Left kidney (tissue), 1 donor: ENCODE measurements at regions not wholly inside any gene's neighbourhood (a gene's known extent, or its start where the extent isn't known, plus 50 kb on each side); places are given as distances from the start of the nearest gene placed in this dataset.
"Not testable (repeated sequence)": the region's sequence is repeated elsewhere in the genome, so short reads cannot be mapped to it uniquely, and the experiment has no call there.

Experiments
- DNase-seq: peaks from one replicate; pipeline ENCODE4 v3.0.0-alpha.2; 2013

- no peak for DNase-seq
Observed at GRCh38 chr1:99062192-99062591, 57.5 kb upstream of the PLPPR5 start.

GRCh38 chr1:99069146-99069545 is 64.5 kb upstream of the PLPPR5 start:
- DNase-seq, result no peak

GRCh38 chr1:99078529-99078928 is 73.9 kb upstream of the PLPPR5 start:
- DNase-seq, result not testable (repeated sequence)

- no peak for DNase-seq
Observed at GRCh38 chr1:99082366-99082765, 77.7 kb upstream of the PLPPR5 start.

- DNase-seq, result no peak
Observed at GRCh38 chr1:99083338-99083737, 78.7 kb upstream of the PLPPR5 start.

GRCh38 chr1:99084562-99084961 is 79.9 kb upstream of the PLPPR5 start:
- DNase-seq, result no peak

- DNase-seq, result no peak
Observed at GRCh38 chr1:99086057-99086456, 81.4 kb upstream of the PLPPR5 start.

- DNase-seq, result no peak
Observed at GRCh38 chr1:99098589-99098988, 93.9 kb upstream of the PLPPR5 start.

GRCh38 chr1:99106274-99106673 is 101.6 kb upstream of the PLPPR5 start:
- DNase-seq, result no peak

GRCh38 chr1:99107680-99108079 is 103.0 kb upstream of the PLPPR5 start:
- no peak for DNase-seq

- DNase-seq, result no peak
Observed at GRCh38 chr1:99110140-99111041, 105.7 kb upstream of the PLPPR5 start.

- DNase-seq, result no peak
Observed at GRCh38 chr1:99115231-99115630, 110.6 kb upstream of the PLPPR5 start.

- no peak for DNase-seq
Observed at GRCh38 chr1:99119188-99119587, 114.5 kb upstream of the PLPPR5 start.

GRCh38 chr1:99122039-99122438 is 117.4 kb upstream of the PLPPR5 start:
- no peak for DNase-seq

- no peak for DNase-seq
Observed at GRCh38 chr1:99123936-99124335, 119.3 kb upstream of the PLPPR5 start.

- no peak for DNase-seq
Observed at GRCh38 chr1:99131546-99131945, 126.9 kb upstream of the PLPPR5 start.

- no peak for DNase-seq
Observed at GRCh38 chr1:99133756-99134500, 129.3 kb upstream of the PLPPR5 start.

- DNase-seq, result no peak
Observed at GRCh38 chr1:99137554-99138206, 126.6 kb upstream of the PLPPR4 start.

GRCh38 chr1:99139876-99140275 is 124.4 kb upstream of the PLPPR4 start:
- DNase-seq, result no peak

GRCh38 chr1:99146129-99146848 is 118.0 kb upstream of the PLPPR4 start:
- DNase-seq, result no peak

GRCh38 chr1:99149952-99150351 is 114.3 kb upstream of the PLPPR4 start:
- DNase-seq, result no peak

GRCh38 chr1:99152132-99152531 is 112.2 kb upstream of the PLPPR4 start:
- no peak for DNase-seq
